ENCODE measurements at regions not wholly inside any gene's neighbourhood (a gene's known extent, or its start where the extent isn't known, plus 50 kb on each side); places are given as distances from the start of the nearest gene placed in this dataset.

GRCh38 chr5:124317451-124317850 is 429.0 kb downstream of the ZNF608 start:
- no peak for DNase-seq

- no peak for DNase-seq
These were observed 430.6 kb downstream of the ZNF608 start for GRCh38 chr5:124315741-124316415.

DNA sequence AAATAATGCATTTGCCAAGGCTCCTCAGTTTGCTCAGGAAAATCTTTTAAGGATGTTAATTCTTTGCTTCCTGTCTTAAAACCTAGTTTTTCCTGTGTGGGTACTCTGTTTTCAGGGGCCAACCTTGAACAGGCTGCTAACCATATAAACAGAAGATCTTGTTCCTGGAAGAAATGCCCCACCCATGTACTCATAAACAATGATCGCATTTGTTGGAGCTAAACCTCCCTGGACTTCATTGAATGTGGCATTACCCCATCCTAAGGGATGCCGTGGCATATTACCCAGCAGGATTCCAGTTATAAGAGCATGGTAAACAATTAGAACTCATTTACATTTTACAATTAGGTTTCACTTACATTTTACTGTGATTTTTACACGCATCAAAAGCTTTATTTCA is 436.0 kb downstream of the ZNF608 start:
- DNase-seq: no peak

DNA sequence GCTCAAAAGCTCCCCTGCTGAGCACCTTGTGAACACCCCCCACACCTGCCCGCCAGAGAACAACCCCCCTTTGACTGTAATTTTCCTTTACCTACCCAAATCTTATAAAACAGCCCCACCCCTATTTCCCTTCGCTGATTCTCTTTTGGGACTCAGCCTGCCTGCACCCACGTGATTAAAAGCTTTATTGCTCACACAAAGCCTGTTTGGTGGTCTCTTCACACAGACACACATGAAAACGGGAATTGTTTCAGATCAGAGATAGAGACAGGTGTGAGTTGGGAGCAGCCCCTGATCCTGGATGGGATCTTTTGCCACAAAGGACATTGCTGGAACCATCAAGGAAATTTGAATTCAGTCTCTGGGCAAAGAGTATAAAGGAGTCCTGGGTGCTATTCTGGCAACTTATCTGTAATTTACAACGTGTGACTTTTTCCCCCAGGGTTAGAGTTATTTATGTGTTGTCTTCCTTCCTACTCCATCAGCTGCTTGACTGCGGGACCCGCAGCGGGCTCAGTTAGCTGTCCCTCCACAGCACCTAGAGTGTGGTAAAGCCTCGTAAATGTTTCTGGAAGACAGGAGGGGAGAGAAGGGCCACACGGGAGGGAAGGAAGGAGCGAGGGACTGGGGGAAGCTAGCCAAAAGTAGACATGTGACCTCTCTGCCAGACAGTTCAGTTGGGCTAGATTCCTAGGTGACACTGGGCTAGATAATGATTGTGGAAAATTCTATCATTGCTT is 437.0 kb downstream of the ZNF608 start:
- no peak for DNase-seq

- no peak for DNase-seq
These were observed 443.1 kb downstream of the ZNF608 start for GRCh38 chr5:124303366-124303765.

GRCh38 chr5:124302533-124302932 is 443.9 kb downstream of the ZNF608 start:
- DNase-seq: no peak

DNA sequence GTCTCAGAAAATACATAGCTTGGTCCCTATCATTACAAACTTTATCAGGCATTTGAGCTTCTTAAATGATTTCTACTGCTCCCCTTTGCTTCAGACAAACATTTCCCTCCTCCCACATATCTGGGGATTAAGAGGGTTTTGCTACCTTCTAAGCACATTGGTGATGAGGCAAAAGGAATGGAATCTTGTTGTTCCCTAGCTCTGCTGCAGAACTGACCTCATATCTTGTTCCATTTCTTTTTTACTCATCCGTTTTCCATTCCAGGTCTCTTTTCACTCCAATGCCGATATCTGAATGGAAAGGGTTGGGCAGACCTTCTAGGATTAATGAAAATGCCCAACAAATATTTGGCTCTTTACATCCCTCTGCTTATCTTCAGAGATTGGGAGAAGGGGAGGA is 444.6 kb downstream of the ZNF608 start:
- no peak for DNase-seq

GRCh38 chr5:124300815-124301621 is 445.4 kb downstream of the ZNF608 start:
- DNase-seq: no peak

GRCh38 chr5:124297826-124298225 is 448.6 kb downstream of the ZNF608 start:
- DNase-seq: no peak

DNA sequence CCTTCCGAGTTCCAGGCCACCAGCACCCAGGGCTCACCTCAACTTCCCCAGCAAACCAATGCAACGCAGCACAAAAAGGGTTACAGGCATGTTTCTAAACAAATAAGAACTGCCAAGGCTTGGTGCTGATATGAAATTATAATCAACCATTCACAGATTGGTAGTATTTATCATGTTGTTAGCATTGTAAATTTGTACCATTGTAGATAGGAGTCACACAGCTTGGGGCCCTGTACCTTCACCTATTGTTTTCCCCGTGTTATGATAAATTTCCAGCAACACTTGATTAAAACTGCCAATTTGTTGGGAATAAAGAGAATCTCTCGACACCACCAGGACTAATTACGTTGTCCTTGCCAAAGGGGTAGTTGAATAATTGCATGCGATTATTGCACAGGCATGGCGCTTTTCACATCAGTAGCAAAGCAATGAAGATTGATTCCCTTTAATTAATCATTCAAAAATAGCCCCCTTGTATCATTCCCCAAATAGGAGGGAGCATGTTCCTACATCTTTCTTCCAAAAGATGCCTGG is 454.1 kb downstream of the ZNF608 start:
- no peak for DNase-seq

DNA sequence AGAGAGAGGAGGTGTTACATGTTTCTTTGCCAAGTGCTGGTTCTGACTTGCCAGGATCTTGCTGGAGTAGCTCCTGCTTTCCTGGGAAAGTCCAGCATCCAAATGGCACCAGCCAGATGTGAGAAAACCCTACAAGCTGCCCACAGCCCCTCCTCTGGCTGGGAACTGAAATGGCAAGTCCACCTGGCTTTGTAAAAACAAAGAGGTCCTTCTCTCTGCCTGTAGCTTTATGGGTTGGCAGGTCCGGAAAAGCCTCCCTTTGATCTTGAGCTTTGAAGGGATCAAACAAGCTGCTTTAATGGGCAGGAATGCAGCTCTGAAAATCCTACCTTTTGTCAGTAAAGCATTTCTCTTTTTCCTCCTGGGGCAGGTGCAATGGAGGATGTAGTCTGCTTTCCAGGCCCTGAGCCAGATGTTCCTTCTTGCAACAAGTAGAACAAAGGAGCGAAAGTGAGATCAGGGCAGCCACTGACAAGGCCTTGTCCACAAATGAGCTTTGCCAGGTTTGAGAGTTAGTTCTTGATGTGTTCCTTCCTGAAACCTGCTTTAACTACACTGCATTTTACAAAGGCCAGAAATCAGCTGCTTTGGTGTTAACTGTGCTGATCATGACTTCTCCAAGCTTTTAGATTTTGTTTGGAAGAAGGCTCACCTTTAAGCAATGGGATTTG is 456.7 kb downstream of the ZNF608 start:
- DNase-seq: peak in 1 of 2 donors; percentile 40

DNA sequence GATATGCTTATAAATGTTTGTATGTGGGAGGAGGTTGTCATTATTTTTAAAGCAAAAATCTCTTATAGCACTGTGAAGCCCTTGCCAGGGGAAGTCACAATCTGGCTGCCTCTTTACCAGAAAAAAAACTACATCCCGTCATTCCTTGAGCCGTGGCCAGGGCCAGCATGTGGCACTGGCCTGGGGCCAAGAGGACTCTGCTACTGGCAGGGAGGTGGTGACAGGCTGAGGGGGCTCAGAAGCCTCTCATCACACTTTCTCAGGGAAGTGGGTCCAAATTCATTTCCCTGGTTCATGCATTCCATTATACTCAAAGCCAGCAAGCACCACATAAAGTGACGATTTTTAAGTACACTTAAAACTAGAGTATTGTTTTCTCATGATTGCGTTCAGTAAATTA is 457.3 kb downstream of the ZNF608 start:
- peak; percentile 48 to 55 for DNase-seq

GRCh38 chr5:124287813-124288212 is 458.6 kb downstream of the ZNF608 start:
- no peak for DNase-seq

- no peak for DNase-seq
These were observed 460.7 kb downstream of the ZNF608 start for GRCh38 chr5:124285733-124286132.

DNA sequence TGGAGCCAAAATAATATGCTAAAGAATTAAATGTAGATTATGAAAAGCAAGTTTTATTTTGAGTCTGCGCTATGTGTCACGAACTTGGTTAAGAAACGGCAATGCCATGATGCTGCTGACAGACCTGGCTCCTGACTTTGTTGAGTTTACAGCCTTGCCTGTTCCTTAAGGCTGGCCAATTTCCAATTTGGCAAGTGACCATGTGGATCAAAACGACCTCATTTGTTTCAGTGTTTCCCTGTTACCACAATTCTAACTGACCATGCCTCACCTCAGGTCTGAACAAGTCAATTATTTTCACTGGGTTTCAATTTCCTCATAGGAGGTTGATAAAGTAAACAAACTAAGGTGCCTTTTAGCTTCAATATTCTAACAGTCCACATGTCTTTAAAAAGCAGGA is 461.4 kb downstream of the ZNF608 start:
- DNase-seq: no peak

- DNase-seq: no peak
These were observed 463.4 kb downstream of the ZNF608 start for GRCh38 chr5:124283031-124283430.

DNA sequence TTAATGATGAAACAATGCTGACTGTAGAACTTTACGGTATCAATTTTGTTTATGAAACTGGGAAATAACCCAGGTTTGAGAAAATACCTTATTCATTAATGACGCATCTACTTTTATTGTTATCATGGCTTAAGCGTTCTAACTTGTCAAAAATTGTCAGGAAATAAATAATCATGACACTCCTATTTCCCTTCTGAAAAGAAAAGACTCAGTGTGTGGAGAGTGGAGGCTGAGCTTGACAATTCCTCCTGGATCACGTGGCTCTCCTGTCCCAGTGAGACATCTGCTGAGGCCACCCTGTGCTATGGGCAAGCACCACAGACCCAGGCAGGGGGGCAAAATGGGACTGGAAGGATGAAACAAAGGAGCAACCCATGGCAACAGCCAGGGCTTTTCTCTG is 466.4 kb downstream of the ZNF608 start:
- no peak for DNase-seq

DNA sequence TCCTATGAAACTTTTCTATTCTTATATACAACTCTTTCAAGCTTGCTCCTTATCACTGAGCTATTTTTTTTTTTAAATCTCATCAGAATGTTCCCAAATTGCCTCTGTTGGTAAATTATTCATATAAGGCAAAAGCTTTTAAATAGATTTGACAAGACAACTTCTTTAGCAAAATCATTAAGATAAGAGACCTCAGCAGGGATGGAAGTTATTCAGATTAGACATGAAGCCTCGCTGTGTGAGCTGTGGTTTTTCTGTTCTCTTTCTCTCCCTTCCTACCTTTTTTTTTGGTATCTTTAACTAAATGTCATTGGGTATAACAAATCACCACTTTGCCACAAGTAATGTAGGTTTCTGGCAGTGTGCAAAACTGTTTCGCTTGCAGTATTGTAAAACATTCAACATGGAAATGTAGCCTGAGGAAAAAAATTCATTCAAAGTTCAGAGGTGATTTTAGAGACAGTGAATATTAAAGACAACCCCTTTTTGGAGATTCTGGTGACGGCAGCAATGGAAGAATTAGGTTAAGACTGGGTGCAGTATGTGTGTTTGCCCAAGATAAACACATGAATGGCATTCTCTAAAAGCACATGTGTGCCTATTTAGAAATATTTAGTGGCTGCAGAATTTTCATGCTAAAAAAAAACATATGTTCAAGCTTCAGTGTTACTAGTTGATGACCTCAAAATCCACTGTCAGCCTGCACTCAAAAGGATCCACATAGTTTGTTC is 467.1 kb downstream of the ZNF608 start:
- DNase-seq: no peak

DNA sequence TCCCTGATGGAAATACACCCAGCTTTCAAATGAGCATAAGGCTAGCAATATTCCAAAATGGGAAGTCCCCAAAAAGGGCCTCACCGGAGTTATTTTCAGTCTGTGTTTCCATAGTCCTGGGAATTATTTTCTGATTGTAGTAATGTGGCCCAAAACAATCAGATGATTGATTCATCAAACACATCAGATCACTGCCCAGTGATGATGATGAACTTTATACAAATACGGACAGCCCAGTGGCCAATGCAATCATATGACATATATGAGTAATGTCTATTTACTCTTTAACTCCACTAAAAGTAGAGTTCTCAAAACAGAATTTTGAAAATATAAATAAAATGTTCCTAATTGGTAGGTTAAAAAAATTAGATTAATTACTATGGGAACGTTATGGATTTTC is 467.8 kb downstream of the ZNF608 start:
- no peak for DNase-seq

DNA sequence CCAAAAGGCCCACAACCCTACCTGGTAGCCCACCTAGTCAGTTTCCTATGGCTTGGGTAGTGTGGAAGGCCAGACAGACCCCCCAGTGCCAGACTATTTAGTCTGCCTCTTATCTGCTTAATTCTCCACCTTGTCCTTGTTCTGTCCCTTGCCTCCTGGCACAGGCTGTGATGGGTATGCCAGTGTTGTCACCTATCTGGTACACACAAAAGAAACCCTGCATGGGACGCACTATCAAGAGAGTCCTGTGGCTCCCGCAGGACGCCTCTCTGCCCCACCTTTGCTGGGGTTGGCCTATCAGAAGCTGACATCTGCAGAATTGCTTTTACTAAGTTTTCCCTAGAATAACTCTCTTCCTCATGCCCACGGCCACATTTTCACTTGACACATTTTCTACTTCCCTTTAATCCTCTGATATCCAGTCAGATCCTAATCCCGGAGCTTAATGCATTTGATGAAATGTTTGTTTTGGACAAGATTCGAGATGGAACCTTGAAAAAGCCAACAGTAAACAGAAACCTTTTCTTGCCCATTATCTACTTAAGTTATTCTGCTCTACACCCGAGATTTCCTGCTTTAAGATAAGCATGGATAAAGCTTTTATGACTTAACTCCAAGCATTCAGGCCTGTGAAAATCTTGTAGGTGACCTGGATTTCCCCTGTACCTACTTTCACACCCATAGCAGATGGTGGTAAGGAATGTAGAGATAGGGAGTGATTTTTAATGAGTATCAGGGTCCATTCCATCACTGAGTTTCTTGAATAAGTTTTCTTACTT is 468.5 kb downstream of the ZNF608 start:
- DNase-seq: no peak
